Karpas-422 (cell line): ENCODE measurements at regions not wholly inside any gene's neighbourhood (a gene's known extent, or its start where the extent isn't known, plus 50 kb on each side); places are given as distances from the start of the nearest gene placed in this dataset.

Experiments
- DNase-seq: peaks from one replicate; pipeline ENCODE4 v3.0.0-alpha.2; 2015
- H2AFZ ChIP-seq: fragments of 200-600 bp; sonication (generic); 2 replicates; pipeline ENCODE4 v1.6.1; 2014; ENCODE audit warnings: antibody characterized with exemption, low read length, mixed read lengths
- H3K27ac ChIP-seq: fragments of 200-600 bp; sonication (generic); 2 replicates; pipeline ENCODE4 v1.5.1; 2014; ENCODE audit warnings: mild to moderate bottlenecking, low read length, moderate library complexity
- H3K27me3 ChIP-seq: fragments of 200-600 bp; sonication (generic); 2 replicates; pipeline ENCODE4 v1.6.1; 2014; ENCODE audit warnings: low read length, mixed read lengths
- H3K36me3 ChIP-seq: fragments of 200-600 bp; sonication (generic); 2 replicates; pipeline ENCODE4 v1.6.1; 2014; ENCODE audit warnings: low read length, mixed read lengths; ENCODE audit not compliant: insufficient read depth
- H3K4me1 ChIP-seq: fragments of 200-600 bp; sonication (generic); 2 replicates; pipeline ENCODE4 v1.6.1; 2014; ENCODE audit warnings: mild to moderate bottlenecking, low read length, mixed read lengths
- H3K4me2 ChIP-seq: fragments of 200-600 bp; sonication (generic); 2 replicates; pipeline ENCODE4 v1.6.1; 2014; ENCODE audit warnings: low read length, low read depth, mild to moderate bottlenecking; ENCODE audit not compliant: poor library complexity, severe bottlenecking
- H3K4me3 ChIP-seq: fragments of 200-600 bp; sonication (generic); 2 replicates; pipeline ENCODE4 v1.5.1; 2014; ENCODE audit warnings: mild to moderate bottlenecking, antibody characterized with exemption, low read length, mixed read lengths
- H3K79me2 ChIP-seq: fragments of 200-600 bp; sonication (generic); 2 replicates; pipeline ENCODE4 v1.6.1; 2014; ENCODE audit warnings: mild to moderate bottlenecking, low read length, mixed read lengths
- H3K9ac ChIP-seq: fragments of 200-600 bp; sonication (generic); 2 replicates; pipeline ENCODE4 v1.6.0; 2014; ENCODE audit warnings: low read length
- H3K9me2 ChIP-seq: fragments of 200-600 bp; sonication (generic), shearing (Covaris generic); replicated peaks from 2 replicates; pipeline ENCODE4 v1.6.0; 2014; ENCODE audit warnings: mild to moderate bottlenecking, low read length, moderate library complexity; ENCODE audit not compliant: insufficient read depth
- H3K9me3 ChIP-seq: fragments of 300-700, 200-600 bp; sonication (generic); 2 replicates; pipeline ENCODE4 v1.6.1; 2014; ENCODE audit warnings: low read length, mixed read lengths
- H4K20me1 ChIP-seq: fragments of 200-600 bp; sonication (generic); 2 replicates; pipeline ENCODE4 v1.6.1; 2014; ENCODE audit warnings: mild to moderate bottlenecking, antibody characterized with exemption, low read length, low read depth; ENCODE audit not compliant: insufficient read depth

DNA sequence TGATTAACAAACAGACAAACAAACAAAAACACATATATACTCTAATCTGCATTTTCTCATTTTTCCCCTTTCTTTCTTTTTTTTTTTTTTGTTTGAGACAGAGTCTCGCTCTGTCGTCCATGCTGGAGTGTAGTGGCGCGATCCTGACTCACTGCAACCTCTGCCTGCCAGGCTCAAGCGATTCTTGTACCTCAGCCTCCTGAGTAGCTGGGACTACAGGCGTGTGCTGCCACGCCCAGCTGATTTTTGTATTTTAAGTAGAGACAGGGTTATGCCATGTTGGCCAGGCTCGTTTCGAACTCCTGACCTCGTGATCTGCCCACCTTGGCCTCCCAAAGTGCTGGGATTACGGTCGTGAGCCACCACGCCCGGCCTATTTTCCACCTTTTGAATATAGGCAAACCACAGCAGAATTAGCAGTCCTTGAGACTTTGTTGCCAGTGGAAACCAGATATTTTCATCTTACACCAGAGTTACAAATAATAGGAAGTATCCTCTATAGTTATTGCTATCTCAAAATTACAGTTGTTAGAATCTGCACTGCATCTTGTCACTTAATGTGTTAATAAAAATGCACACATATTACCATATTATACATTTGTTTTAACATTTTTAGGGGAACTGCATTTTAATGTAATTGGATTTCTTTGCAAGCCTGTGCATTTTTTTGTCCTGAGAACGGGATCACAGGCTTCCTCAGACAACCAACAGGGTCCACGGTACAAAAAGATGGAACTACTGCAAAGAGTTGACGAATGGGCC is 208.2 kb upstream of the ZNF217 start:
- H2AFZ ChIP-seq, result no peak overlapping the region
- no peaks in the 10 kb centered on the region for H4K20me1 ChIP-seq

DNA sequence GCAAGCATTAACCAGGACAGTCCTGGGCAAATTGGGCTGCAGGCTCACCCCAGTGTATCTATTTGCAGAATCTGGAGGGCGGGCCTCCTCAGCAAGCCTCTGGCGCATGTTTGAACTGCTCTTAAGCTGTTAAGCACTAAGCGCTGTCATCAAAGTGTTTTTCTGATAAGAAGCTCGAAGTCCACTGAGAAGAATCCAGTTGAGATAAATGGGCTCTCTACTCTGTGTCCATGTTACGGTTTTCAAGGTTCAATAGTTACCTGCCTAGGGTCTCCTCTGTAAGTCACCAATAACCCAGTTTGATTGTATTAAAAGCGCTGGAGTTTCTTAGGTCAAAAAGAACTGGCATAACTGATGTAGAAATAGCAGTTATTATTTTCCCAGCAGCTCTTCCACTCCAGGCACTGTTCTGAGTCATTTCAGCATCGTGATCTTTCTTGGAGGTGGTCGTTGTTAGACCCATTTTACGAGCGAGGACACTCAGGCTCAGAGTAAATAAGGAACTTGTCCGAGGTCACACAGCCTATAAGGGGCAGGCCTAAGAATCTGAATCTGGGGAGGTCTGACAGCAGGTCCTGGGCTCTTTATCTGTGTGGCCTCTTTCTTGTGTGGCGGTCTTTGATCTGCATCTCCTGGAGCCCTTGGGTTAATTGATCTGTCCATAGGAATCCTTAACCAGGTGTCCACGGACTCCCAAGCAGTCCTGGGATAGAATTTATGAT is 207.4 kb upstream of the ZNF217 start:
- Histone ChIP-seq H3K79me2 (no peaks in the 10 kb centered on the region), H3K9me3 (peaks cover 5% of the 10 kb centered on the region; the same call in 1 of the 2 replicates), H3K4me2 (no peak overlapping the region), H3K27me3 (no peaks in the 10 kb centered on the region), H3K9ac (no peak overlapping the region), H3K4me3 (no peak overlapping the region), H3K36me3 (no peaks in the 10 kb centered on the region), H3K9me2 (no peaks in the 10 kb centered on the region), H4K20me1 (no peaks in the 10 kb centered on the region), H3K4me1 (no peaks in the 10 kb centered on the region), H2AFZ (no peak overlapping the region), H3K27ac (no peak overlapping the region)
- DNase-seq, result no peak

More for the DNA sequence above, 208.2 kb upstream of the ZNF217 start:
- no peak overlapping the region for H3K9ac ChIP-seq
- no peaks in the 10 kb centered on the region for H3K4me1 ChIP-seq
- peaks cover 5% of the 10 kb centered on the region; the same call in 1 of the 2 replicates for H3K9me3 ChIP-seq
- H3K4me2 ChIP-seq, result no peak overlapping the region
- H3K27me3 ChIP-seq, result no peaks in the 10 kb centered on the region
- H3K36me3 ChIP-seq, result no peaks in the 10 kb centered on the region
- no peaks in the 10 kb centered on the region for H3K9me2 ChIP-seq
- no peak overlapping the region for H3K27ac ChIP-seq
- H3K79me2 ChIP-seq, result no peaks in the 10 kb centered on the region
- H3K4me3 ChIP-seq, result no peak overlapping the region
- DNase-seq, result no peak

DNA sequence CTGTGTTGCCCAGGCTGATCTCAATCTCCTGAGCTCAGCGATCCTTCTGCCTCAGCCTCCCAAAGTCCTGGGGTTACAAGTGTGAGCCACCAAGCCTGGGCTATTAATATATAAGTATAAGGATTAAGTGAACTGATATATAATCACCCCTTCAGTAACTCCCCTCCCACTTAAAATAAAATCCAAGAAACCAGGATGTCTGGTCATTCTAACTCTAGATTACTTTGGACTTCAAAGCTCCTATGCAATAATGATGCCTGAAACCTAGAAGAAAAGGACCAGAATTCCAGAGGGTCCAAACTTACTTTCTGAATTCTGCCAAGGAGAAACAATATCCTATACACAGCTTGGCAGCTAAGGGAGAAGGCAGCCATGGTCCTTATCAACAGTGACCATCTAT is 206.8 kb upstream of the ZNF217 start:
- DNase-seq, result no peak
- Histone ChIP-seq H2AFZ (no peak overlapping the region), H3K4me3 (no peak overlapping the region), H3K36me3 (no peaks in the 10 kb centered on the region), H3K4me1 (no peaks in the 10 kb centered on the region), H3K9me3 (peaks cover 5% of the 10 kb centered on the region; the same call in 1 of the 2 replicates), H3K9me2 (no peaks in the 10 kb centered on the region), H3K27ac (no peak overlapping the region), H3K9ac (no peak overlapping the region), H3K4me2 (no peak overlapping the region), H3K79me2 (no peaks in the 10 kb centered on the region), H3K27me3 (no peaks in the 10 kb centered on the region), H4K20me1 (no peaks in the 10 kb centered on the region)

DNA sequence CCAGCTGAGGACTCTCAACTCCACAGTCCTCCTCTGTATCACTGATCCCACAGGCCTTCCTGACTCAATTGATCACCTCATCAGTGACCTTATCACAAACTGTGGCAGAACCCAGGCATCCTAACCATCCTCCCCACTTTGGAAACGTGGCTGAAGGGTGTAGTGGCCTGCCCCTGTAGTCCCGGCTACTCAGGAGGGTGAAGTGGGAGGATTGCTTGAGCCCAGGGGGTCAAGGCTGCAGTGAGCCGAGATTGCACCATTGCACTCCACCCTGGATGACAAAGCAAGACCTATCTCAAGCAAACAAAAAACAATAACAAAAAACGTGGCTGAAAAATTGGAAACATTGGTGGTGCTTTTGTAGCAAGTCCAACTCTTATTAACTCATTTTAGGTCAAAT is 203.4 kb upstream of the ZNF217 start:
- peaks cover 5% of the 10 kb centered on the region; the same call in 1 of the 2 replicates for H3K9me3 ChIP-seq
- no peaks in the 10 kb centered on the region for H4K20me1 ChIP-seq
- no peak for DNase-seq
- no peaks in the 10 kb centered on the region for H3K9me2 ChIP-seq
- no peaks in the 10 kb centered on the region for H3K79me2 ChIP-seq
- no peak overlapping the region for H2AFZ ChIP-seq
- no peak overlapping the region for H3K4me3 ChIP-seq
- no peak overlapping the region for H3K9ac ChIP-seq
- no peaks in the 10 kb centered on the region for H3K4me1 ChIP-seq
- H3K4me2 ChIP-seq, result no peak overlapping the region
- no peaks in the 10 kb centered on the region for H3K27me3 ChIP-seq
- H3K36me3 ChIP-seq, result no peaks in the 10 kb centered on the region
- H3K27ac ChIP-seq, result no peak overlapping the region

DNA sequence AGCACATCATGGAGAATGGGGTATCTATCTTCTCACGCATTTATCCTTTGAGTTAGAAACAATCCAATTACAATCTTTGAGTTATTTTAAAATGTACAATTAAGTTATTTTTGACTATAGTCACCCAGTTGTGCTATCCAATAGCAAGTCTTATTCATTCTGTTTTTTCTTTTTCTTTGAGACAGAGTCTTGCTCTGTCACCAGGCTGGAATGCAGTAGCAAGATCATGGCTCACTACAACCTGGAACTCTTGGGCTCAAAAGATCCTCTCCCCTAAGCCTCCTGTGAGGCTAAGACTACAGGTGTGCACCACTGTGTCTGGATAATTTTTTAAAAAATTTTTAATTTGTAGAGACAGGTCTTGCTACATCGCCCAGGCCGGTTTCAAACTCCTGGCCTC is 201.5 kb upstream of the ZNF217 start:
- H3K4me3 ChIP-seq, result no peak overlapping the region
- no peaks in the 10 kb centered on the region for H3K79me2 ChIP-seq
- no peak overlapping the region for H2AFZ ChIP-seq
- H3K9ac ChIP-seq, result no peak overlapping the region
- H3K4me1 ChIP-seq, result no peaks in the 10 kb centered on the region
- no peak overlapping the region for H3K4me2 ChIP-seq
- H3K9me3 ChIP-seq, result peaks cover 2% of the 10 kb centered on the region; the same call in 1 of the 2 replicates
- H3K9me2 ChIP-seq, result no peaks in the 10 kb centered on the region
- no peak overlapping the region for H3K27ac ChIP-seq
- DNase-seq, result no peak
- H4K20me1 ChIP-seq, result no peaks in the 10 kb centered on the region
- no peaks in the 10 kb centered on the region for H3K36me3 ChIP-seq
- H3K27me3 ChIP-seq, result no peaks in the 10 kb centered on the region

DNA sequence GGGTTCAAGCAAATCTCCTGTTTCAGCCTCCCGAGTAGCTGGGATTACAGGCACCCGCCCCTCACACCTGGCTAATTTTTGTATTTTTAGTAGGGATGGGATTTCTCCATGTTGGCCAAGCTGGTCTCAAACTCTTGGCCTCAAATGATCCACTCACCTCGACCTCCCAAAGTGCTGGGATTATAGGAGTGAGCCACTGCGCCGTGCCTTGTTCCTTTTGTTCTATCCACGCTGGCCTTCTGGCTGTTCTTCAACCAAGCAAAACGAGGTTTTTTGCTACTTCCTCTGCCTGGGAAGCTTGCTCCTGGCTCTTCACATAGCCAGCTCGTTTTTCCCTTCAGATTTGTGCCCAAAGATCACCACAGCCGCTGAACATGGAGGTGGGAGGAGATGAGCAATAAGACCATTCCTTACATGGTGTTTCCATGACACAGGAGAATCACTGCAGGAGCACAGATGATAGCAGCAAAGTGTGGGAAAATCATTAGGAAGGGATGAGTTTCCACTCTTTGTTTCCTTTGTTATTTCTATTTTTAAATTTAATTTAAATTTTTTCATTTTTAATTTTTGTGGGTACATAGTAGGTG is 201.0 kb upstream of the ZNF217 start:
- Histone ChIP-seq H3K79me2 (no peaks in the 10 kb centered on the region), H3K27me3 (no peaks in the 10 kb centered on the region), H3K9me3 (peaks cover under 1% of the 10 kb centered on the region; the same call in 1 of the 2 replicates), H3K36me3 (no peaks in the 10 kb centered on the region), H3K27ac (no peak overlapping the region), H3K9ac (no peak overlapping the region), H3K4me3 (no peak overlapping the region), H4K20me1 (no peaks in the 10 kb centered on the region), H3K4me2 (no peak overlapping the region), H3K4me1 (no peaks in the 10 kb centered on the region), H3K9me2 (no peaks in the 10 kb centered on the region), H2AFZ (no peak overlapping the region)
- DNase-seq, result no peak

DNA sequence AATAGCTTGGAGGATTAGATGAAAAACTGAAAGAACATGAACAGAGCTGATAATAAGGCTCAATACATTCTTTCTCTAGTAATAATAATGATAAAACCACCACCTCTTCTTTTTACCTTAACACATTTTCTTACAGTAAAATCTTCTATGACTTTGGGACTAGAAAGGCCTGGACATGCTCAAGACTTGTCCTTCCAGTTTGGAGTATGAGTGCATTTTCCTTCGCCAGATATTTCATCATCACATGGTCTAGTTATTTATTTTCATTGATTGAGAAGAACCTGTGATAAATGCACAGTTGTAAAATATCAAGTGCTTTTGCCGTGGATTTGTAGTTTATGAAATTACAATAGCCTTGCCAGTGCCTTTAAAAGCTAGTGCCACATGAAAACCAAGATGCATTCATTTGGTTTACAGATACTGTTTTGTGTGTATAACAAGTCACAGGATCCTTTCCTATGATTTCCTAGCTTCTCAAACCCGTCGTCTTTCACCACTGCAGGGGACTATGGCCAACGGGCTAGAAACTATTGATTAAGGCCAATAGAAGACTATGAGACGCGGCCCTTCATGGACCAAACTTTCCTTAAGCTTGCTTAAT is 200.2 kb upstream of the ZNF217 start:
- Histone ChIP-seq H3K79me2 (no peaks in the 10 kb centered on the region), H3K27me3 (no peaks in the 10 kb centered on the region), H3K9me2 (no peaks in the 10 kb centered on the region), H3K9me3 (no peaks in the 10 kb centered on the region; the same call in 1 of the 2 replicates), H4K20me1 (no peaks in the 10 kb centered on the region), H3K4me1 (no peaks in the 10 kb centered on the region), H3K9ac (no peak overlapping the region), H2AFZ (no peak overlapping the region), H3K27ac (no peak overlapping the region), H3K4me3 (no peak overlapping the region), H3K36me3 (no peaks in the 10 kb centered on the region), H3K4me2 (no peak overlapping the region)
- no peak for DNase-seq
